Stimulated activated memory B cell treated with anti-CD40 and anti-IgM and Interleukin-4, amounts not matched to agents 10 μg/mL and 1 μg/mL and 100 μg/mL, for 72 hours (primary cell): ENCODE measurements at regions not wholly inside any gene's neighbourhood (a gene's known extent, or its start where the extent isn't known, plus 50 kb on each side); places are given as distances from the start of the nearest gene placed in this dataset.

Experiments
- ATAC-seq: fragments of 150-1000 bp; cut with Tn5 transposase; 2 replicates; pipeline ENCODE4 v1.10.0; 2021
- H3K27ac Mint-ChIP-seq: one replicate; pipeline ENCODE4 v1.8.0; 2022; ENCODE audit warnings: mild to moderate bottlenecking, mixed read lengths
- H3K27me3 Mint-ChIP-seq: one replicate; pipeline ENCODE4 v1.8.0; 2022; ENCODE audit warnings: mixed read lengths
- H3K36me3 Mint-ChIP-seq: one replicate; pipeline ENCODE4 v1.8.0; 2022; ENCODE audit warnings: mixed read lengths
- H3K4me1 Mint-ChIP-seq: one replicate; pipeline ENCODE4 v1.8.0; 2022; ENCODE audit warnings: mixed read lengths
- H3K4me3 Mint-ChIP-seq: one replicate; pipeline ENCODE4 v1.8.0; 2022; ENCODE audit warnings: mild to moderate bottlenecking, moderate library complexity, mixed read lengths
- H3K9me3 Mint-ChIP-seq: one replicate; pipeline ENCODE4 v1.8.0; 2022; ENCODE audit warnings: mixed read lengths

DNA sequence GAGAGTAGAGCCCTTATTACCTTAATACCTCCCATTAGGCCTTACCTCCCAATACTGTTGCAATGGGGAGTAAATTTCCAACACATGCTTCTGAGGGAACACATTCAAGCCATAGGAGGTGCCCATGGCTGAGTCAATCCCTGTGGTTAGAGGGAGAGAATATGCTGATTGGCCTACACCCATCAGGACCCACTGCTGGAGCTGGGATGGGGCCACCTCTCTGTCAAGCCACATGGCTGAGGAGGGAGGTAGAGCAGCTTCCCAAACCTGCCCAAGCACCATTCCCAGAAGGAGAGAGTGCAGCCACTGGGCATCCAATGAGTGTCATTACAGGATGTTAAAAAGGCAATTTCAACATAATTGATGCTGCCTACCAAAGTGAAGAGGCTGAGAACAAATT, 228.1 kb downstream of the C1orf94 start:
- Mint-ChIP-seq H3K27ac (no peak overlapping the region), H3K36me3 (no peaks in the 10 kb centered on the region), H3K4me3 (no peak overlapping the region), H3K9me3 (peaks cover 6% of the 10 kb centered on the region), H3K27me3 (peaks cover 19% of the 10 kb centered on the region), H3K4me1 (no peaks in the 10 kb centered on the region)
- no peak for ATAC-seq

DNA sequence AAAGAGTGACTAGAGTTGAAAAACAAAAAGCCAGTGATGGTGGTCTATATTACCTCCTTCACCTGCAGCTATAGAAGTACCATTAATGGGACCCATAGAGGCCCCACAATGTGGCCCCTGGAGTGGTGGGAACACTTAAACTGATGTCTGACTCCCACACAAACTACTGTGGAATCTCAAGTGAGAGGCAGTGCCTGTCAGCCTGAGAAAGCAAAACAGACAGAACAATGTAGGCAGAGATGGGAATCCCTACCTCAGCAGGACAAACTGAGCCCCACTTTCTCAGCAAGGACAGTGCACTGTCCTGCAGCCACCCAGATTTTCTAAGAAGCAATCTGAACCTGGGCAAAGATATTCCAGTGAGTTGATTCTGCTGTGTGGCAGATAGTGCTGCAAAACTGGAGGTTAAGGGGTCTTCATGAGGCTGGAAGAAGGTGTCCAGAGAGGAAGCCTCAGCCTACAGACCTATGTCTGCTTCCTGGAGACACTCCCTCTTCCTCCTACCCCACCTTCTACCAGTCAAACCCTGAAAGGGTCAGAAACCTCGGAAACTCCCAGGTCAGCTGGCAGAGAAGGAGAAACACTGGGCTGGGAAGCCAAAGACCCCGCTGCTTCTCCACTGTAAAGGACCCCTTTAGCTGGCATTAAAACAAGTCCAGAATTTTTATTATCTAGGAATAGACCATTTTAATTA, 228.7 kb downstream of the C1orf94 start:
- no peaks in the 10 kb centered on the region for H3K4me1 Mint-ChIP-seq
- peaks cover 6% of the 10 kb centered on the region for H3K9me3 Mint-ChIP-seq
- no peaks in the 10 kb centered on the region for H3K36me3 Mint-ChIP-seq
- ATAC-seq: no peak
- no peak overlapping the region for H3K4me3 Mint-ChIP-seq
- H3K27me3 Mint-ChIP-seq: peaks cover 19% of the 10 kb centered on the region
- H3K27ac Mint-ChIP-seq: no peak overlapping the region

DNA sequence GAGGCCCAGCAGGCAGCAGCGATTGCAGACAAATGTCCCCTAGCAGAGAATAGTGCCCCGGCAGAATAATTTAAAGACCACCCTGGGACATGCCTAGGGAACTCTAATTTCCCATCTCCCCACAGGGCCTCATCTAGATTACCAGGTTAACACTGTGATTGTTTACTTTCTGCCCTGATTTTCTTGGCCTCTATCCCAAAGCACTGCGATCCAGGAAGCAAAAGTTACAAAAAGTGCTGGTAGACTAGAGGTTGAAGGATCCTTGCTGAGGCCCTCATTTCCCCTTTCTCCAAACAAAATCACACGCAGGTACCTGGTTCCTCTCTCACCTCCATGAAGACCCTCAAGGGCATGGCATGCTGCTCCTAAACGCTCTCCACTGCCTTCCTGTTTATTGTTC, 229.7 kb downstream of the C1orf94 start:
- Mint-ChIP-seq H3K27ac (no peak overlapping the region), H3K27me3 (peaks cover 19% of the 10 kb centered on the region), H3K4me3 (no peak overlapping the region), H3K9me3 (peaks cover 6% of the 10 kb centered on the region), H3K36me3 (no peaks in the 10 kb centered on the region), H3K4me1 (no peaks in the 10 kb centered on the region)
- no peak for ATAC-seq

DNA sequence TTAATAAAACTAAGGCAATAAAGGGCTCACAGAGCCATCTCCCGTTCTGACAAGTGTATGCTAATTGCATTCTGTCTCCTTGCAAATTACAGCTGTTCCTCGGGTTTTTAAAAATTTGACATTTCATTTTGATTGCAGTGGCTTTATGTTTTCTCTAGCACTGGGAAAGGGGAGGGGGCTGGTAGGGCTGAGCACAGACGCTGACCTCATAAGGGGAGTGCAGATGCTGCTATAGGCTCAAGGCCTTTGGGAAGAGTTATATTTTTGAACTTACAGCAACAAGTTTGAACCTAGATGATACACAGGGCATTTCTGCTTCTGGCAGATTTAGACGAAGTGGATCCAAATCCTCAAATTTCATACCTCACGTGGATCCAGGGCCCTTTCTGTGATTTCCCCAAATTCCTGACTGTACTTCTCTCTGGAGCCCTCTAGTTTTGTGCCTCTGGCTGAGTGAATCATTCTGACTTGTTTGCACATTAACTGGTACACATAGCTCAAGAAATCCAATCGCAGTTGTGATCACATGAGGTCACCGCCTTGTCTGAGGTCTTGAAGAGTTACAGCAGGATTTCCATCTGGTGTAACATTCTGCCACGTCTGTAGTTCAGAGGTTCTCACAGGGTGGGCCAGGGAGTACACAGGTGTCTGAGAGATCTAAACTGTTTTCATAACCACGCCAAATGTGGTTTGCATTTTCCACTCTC, 230.3 kb downstream of the C1orf94 start:
- peaks cover 6% of the 10 kb centered on the region for H3K9me3 Mint-ChIP-seq
- H3K4me1 Mint-ChIP-seq: no peaks in the 10 kb centered on the region
- H3K27me3 Mint-ChIP-seq: peaks cover 19% of the 10 kb centered on the region
- ATAC-seq: no peak
- H3K27ac Mint-ChIP-seq: no peak overlapping the region
- no peaks in the 10 kb centered on the region for H3K36me3 Mint-ChIP-seq
- H3K4me3 Mint-ChIP-seq: no peak overlapping the region

DNA sequence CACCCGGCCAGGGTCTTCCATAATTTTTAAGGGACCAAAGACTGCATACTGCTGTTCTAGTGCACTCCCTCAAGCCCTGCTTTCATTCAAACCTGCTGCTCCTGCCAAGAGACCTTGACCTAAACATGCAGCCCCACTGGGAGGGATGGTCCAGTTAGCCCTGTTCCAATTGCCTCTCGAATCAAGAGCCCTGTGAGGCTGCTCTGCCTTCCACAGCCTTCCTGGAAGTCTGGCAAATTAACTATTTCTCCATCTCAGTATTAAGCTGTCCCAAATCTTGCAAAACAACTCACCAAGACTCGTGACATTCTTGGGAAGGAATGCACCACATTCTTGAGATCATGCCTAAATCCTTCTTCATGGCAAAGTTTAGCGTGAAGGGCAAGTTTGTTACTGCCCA, 231.3 kb downstream of the C1orf94 start:
- H3K4me3 Mint-ChIP-seq: no peak overlapping the region
- H3K36me3 Mint-ChIP-seq: no peaks in the 10 kb centered on the region
- H3K27me3 Mint-ChIP-seq: peaks cover 19% of the 10 kb centered on the region
- no peaks in the 10 kb centered on the region for H3K4me1 Mint-ChIP-seq
- ATAC-seq: no peak
- H3K27ac Mint-ChIP-seq: no peak overlapping the region
- H3K9me3 Mint-ChIP-seq: peaks cover 6% of the 10 kb centered on the region

DNA sequence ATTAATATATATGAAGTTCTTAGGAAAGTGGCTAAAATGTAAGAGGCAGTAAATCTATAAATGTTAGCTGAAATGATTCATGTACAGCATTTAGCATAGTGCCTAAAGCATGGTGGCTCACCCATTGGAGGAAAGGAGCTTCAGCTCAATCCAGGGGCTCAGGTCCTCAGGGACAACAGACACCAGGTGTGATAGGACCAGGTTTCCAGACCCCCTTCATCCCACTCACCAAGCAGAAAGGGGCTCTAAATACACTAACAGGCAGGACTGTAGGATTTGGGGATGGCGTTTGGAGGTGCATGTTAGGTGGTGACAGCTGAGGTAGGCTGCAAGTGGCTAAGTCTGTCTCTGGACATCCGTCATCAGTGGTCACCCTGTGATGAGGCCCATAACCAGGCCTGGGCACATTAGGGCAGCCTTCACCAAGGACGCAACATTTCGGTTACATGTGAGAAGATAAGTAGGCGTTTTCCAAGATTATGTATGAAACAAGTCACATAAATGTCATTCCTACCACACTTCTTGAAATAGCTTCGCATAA, 233.1 kb downstream of the C1orf94 start:
- no peak overlapping the region for H3K27ac Mint-ChIP-seq
- no peaks in the 10 kb centered on the region for H3K4me1 Mint-ChIP-seq
- no peak for ATAC-seq
- H3K27me3 Mint-ChIP-seq: peaks cover 10% of the 10 kb centered on the region
- no peak overlapping the region for H3K4me3 Mint-ChIP-seq
- H3K9me3 Mint-ChIP-seq: no peaks in the 10 kb centered on the region
- no peaks in the 10 kb centered on the region for H3K36me3 Mint-ChIP-seq

DNA sequence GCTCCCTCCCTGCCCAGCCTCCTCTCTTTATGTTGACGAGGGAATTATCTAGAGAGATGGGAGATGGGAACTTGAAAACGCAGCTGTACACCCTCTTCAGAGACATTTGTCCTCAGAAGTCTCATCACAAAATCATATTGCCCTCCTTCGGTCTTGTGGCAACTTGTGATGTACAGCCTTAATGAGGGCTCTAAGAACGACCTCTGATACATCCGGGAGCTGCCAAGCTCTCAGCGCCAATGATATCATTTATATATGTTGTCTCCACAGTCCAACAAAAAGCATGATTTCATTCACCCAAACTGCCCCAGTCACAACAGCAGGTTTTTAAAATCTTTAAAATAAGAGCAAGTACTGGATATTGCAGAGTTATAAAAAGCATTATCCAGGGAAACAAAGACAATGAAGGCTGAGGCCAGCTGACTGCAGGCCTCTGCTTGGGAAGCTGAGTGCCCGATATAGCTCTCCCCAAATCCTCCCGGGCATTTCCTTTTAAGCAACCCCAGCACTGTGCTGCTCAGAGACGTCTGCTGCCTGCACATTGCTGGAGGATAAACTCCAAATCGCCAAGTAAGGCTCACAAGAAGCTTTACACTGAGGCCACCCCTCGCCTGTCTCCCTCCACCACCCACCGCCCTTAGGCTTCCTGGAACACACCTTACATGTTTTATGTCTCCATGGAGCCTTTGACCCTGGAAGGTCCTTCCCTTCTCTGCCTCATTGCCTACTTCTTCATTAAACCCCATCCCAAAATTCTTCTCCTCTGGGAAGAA, 236.1 kb downstream of the C1orf94 start:
- no peak overlapping the region for H3K4me3 Mint-ChIP-seq
- H3K9me3 Mint-ChIP-seq: no peaks in the 10 kb centered on the region
- H3K36me3 Mint-ChIP-seq: no peaks in the 10 kb centered on the region
- no peak overlapping the region for H3K27ac Mint-ChIP-seq
- H3K27me3 Mint-ChIP-seq: peaks cover 19% of the 10 kb centered on the region
- no peak for ATAC-seq
- H3K4me1 Mint-ChIP-seq: no peaks in the 10 kb centered on the region

DNA sequence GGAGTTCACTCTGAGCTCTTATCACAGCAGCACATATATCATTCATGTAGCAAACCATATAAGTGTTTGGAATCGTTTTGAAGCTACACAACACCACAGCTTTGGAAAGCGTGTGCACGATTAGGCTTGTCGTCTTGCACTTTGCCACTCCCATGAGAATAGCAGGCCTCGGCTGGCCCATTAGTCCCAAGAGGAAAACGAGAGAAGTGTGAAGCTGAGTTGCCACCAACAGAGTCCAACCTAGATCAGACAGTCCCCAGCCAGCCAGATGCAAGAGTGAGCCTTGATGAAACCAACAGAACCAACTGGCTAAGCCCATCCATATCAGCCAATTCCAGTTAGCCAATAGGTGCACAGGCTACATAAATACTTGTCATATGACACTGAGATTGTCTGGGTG, 238.4 kb downstream of the C1orf94 start:
- H3K36me3 Mint-ChIP-seq: no peaks in the 10 kb centered on the region
- H3K27ac Mint-ChIP-seq: no peak overlapping the region
- ATAC-seq: no peak
- H3K27me3 Mint-ChIP-seq: peaks cover 19% of the 10 kb centered on the region
- H3K4me3 Mint-ChIP-seq: no peak overlapping the region
- no peaks in the 10 kb centered on the region for H3K4me1 Mint-ChIP-seq
- no peaks in the 10 kb centered on the region for H3K9me3 Mint-ChIP-seq

DNA sequence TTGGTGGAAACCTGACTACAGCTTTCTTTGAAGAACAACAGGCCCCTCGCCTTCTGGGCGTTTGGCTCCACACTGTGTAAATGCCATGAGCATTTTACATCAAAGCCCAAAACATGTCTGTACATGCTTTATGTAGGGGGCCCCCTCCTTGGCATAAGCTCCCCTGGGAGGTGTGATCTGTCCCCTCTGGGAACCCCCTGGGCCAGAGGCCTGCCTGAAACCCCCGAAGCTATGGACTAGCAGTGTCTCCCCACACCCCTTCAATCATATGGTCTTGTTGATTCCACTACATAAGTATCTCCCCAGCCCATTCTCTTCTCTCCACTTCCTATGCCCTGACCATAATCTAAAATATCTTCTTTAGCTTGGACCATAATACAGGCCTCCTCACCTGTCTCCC, 241.5 kb downstream of the C1orf94 start:
- H3K36me3 Mint-ChIP-seq: no peaks in the 10 kb centered on the region
- H3K4me1 Mint-ChIP-seq: no peaks in the 10 kb centered on the region
- no peaks in the 10 kb centered on the region for H3K9me3 Mint-ChIP-seq
- H3K27me3 Mint-ChIP-seq: peaks cover 19% of the 10 kb centered on the region
- H3K27ac Mint-ChIP-seq: no peak overlapping the region
- no peak overlapping the region for H3K4me3 Mint-ChIP-seq
- ATAC-seq: no peak

DNA sequence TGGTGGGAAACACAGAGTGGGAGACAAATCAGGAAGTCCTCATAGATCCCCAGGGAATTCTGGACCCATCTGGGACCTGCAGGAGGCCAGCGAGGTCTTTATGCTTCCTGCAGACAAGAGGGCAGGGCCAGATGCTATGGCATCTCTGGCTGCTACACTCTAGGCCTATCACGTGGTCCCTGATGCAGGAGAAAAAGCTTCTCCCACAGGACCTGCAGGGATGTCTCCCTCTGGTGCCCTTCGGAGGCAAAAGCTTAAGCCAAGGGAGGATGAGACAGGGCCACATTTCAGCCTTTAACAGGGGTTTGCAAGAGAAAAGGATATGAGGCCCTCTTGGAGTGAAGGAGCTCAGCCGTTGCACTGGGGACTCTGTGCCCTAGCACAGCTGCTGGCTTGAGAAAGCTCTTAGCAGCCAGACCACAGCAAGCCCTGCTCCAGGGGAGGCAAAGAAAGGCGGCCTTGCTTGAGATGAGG, 243.0 kb downstream of the C1orf94 start:
- no peak for ATAC-seq
- Mint-ChIP-seq H3K4me1 (no peaks in the 10 kb centered on the region), H3K4me3 (no peak overlapping the region), H3K27ac (no peak overlapping the region), H3K9me3 (no peaks in the 10 kb centered on the region), H3K36me3 (no peaks in the 10 kb centered on the region), H3K27me3 (peaks cover 19% of the 10 kb centered on the region)

DNA sequence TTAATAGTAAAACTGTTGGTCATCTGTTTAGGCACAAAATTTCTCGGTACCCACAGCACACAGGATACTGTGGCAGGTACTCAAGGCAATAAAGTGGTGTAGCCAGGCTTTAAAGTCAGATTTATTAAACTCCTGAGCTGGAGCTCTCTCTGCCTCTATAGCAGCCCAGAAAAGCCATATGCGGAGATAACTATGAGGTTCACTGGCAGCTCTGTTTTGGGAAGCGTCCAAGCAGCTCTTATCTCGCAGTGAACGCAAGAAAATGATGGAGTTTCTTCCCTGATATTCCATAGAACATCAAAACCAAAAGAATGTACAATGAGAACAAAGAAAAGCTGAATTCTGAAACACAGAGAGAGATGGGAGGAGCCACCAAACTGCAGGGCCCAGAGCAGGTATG, 248.3 kb downstream of the C1orf94 start:
- Mint-ChIP-seq H3K27me3 (peaks cover 8% of the 10 kb centered on the region), H3K4me3 (no peak overlapping the region), H3K27ac (no peak overlapping the region), H3K36me3 (no peaks in the 10 kb centered on the region), H3K9me3 (no peaks in the 10 kb centered on the region), H3K4me1 (no peaks in the 10 kb centered on the region)
- no peak for ATAC-seq

DNA sequence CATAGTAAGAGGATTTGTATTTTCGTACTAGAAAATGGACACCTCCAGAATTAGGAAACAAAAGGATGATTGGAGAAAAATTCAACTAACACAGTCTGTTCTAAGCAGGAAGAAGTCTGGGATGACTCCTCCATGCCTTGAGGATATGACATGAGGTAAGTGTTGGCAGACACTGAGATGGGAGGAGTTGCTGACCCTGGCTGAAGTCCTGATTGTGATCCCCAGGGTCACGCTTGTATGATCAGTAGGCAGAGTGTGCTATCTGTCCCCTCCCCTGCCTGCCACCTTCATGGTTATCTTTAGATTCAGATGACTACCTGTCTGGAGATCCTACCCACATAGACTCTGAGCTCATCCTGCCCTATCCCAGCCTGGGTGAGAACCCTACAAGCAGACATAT, 249.1 kb downstream of the C1orf94 start:
- H3K36me3 Mint-ChIP-seq: no peaks in the 10 kb centered on the region
- no peak for ATAC-seq
- no peaks in the 10 kb centered on the region for H3K9me3 Mint-ChIP-seq
- no peak overlapping the region for H3K27ac Mint-ChIP-seq
- no peaks in the 10 kb centered on the region for H3K4me1 Mint-ChIP-seq
- H3K4me3 Mint-ChIP-seq: no peak overlapping the region
- H3K27me3 Mint-ChIP-seq: peaks cover 8% of the 10 kb centered on the region

DNA sequence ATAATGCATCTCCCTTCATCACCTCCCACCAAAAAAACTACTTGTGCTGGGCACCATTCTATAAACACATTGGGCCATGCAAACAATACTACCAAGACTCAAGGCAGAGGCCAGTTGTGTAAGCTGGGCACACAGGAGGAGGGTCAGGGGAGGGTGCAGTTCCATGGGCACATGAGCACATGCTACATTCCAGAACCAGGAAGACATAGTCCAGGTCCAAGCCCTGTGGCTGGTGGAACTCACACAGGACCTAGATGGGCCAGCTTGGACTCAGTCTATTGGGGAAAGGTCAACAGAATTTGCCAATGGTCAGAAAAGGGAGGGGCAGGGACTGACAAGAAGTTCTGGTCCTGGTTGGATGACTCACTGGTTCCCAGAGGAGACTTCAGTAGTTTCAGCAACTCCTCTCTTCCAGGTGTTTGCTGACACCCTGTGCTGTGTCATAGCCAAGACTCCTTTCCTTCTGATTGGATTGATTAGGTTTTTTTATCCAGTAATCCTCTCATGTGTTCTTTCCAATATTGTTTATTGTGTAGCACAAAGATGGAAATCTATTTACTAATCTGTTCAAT, 249.7 kb downstream of the C1orf94 start:
- H3K4me1 Mint-ChIP-seq: no peaks in the 10 kb centered on the region
- no peaks in the 10 kb centered on the region for H3K36me3 Mint-ChIP-seq
- H3K27ac Mint-ChIP-seq: no peak overlapping the region
- no peaks in the 10 kb centered on the region for H3K9me3 Mint-ChIP-seq
- H3K4me3 Mint-ChIP-seq: no peak overlapping the region
- ATAC-seq: no peak
- H3K27me3 Mint-ChIP-seq: peaks cover 8% of the 10 kb centered on the region

DNA sequence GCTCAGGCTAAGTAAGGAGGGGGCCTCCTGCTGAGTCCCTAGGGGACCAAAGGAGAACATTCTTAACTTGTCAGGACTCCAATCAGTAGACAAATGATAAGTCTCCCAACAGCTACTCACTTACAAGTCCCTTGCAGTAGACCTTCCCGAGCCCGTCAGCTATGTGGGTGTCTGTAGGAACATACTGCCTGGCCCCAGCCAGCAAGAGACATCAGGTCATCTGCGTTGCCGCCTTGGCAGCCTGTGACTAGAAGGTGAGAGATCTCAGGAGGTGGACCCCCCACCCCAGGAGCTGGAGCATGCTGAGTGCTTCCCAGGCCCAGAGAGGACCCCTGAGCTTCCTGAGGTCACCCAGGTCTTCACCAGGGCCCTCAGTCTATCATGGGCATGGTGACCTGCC, 250.5 kb downstream of the C1orf94 start:
- no peaks in the 10 kb centered on the region for H3K36me3 Mint-ChIP-seq
- peaks cover 8% of the 10 kb centered on the region for H3K27me3 Mint-ChIP-seq
- H3K4me1 Mint-ChIP-seq: no peaks in the 10 kb centered on the region
- H3K4me3 Mint-ChIP-seq: no peak overlapping the region
- H3K9me3 Mint-ChIP-seq: no peaks in the 10 kb centered on the region
- no peak overlapping the region for H3K27ac Mint-ChIP-seq
- no peak for ATAC-seq

DNA sequence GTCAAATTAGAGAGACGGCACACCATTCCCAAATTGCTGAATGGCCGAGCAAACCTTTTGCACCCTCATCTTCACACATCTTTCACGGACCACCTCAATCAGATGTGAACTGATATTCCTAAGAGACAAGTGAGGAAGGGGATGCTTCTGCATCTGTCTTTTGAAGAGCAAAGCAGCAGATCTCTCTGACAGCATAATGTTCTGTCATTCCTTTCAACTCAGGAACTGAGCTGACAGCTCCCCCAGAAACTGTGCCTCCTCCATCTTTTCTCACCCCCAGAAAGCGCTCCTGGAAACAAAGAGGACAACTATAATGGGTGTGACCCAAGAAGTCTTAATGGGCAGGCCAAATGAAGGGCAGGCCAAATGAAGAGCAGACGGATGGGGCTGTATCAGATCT, 256.4 kb downstream of the C1orf94 start:
- no peaks in the 10 kb centered on the region for H3K4me1 Mint-ChIP-seq
- H3K9me3 Mint-ChIP-seq: no peaks in the 10 kb centered on the region
- peaks cover under 1% of the 10 kb centered on the region for H3K27me3 Mint-ChIP-seq
- ATAC-seq: no peak
- no peak overlapping the region for H3K4me3 Mint-ChIP-seq
- no peaks in the 10 kb centered on the region for H3K36me3 Mint-ChIP-seq
- no peak overlapping the region for H3K27ac Mint-ChIP-seq
